Astrocyte of the cerebellum (primary cell): ENCODE measurements at regions not wholly inside any gene's neighbourhood (a gene's known extent, or its start where the extent isn't known, plus 50 kb on each side); places are given as distances from the start of the nearest gene placed in this dataset.

Experiments used
- DNase-seq: peaks from one replicate; pipeline ENCODE4 v3.0.0-alpha.2; 2011; ENCODE audit warnings: low read depth
- H3K4me3 ChIP-seq: 2 replicates; pipeline ENCODE4 v1.5.1; 2011; ENCODE audit warnings: mild to moderate bottlenecking, low read depth, low read length, moderate library complexity
- CTCF ChIP-seq: IDR thresholded peaks from 2 replicates; pipeline ENCODE4 v1.5.1; 2012; ENCODE audit warnings: low read length, low read depth, moderate library complexity, mild to moderate bottlenecking; ENCODE audit errors: missing control alignments
- in situ Hi-C: cut with HindIII; loops from 2 replicates; pipeline ENCODE4 v1.10.0; 2017; ENCODE audit warnings: low sequenced_read_pairs

GRCh38 chrX:131955099-131955777 lies 67.9 kb upstream of the STK26 start:
- in situ Hi-C loops, result no loop called here
- no peak for TF ChIP-seq CTCF
- DNase-seq, result no peak
- H3K4me3 ChIP-seq, result no peak overlapping the region

DNA sequence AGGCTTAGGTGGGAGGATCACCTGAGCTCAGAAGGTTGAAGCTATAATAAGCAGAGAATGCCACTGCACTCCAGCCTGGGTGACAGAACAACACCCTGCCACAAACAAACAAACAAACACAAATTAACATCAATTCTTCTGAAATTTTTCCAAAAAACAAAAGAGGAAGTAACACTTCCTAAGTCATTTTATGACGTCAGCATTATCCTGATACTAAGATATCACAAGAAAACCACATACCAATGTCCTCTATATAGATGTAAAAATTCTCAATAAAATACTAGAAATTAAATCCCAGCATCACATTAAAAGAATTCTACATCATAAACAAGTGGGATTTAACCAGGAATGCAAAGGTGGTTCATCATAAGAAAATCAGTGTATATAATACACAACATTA lies 64.4 kb upstream of the STK26 start:
- in situ Hi-C loops, result no loop called here
- DNase-seq, result no peak
- H3K4me3 ChIP-seq, result no peak overlapping the region
- no peak for TF ChIP-seq CTCF

GRCh38 chrX:131970347-131970746 lies 52.8 kb upstream of the STK26 start:
- in situ Hi-C loops, result loop anchor here (5.0 kb wide), 1 partner anchor 33 kb away; no protein-coding TSS in a partner anchor
- no peak for DNase-seq
- H3K4me3 ChIP-seq, result no peak overlapping the region
- TF ChIP-seq CTCF, result no peak
